SJCRH30 (cell line): ENCODE measurements at regions not wholly inside any gene's neighbourhood (a gene's known extent, or its start where the extent isn't known, plus 50 kb on each side); places are given as distances from the start of the nearest gene placed in this dataset.
"Not testable (repeated sequence)": the region's sequence is repeated elsewhere in the genome, so short reads cannot be mapped to it uniquely, and the experiment has no call there.

Experiments used
- DNase-seq, 2 experiments: peaks; one replicate each; pipeline ENCODE4 v3.0.0-alpha.2; 2015 to 2020
- H3K27ac ChIP-seq: fragments of 250-450 bp; sonication (Bioruptor Pico); 2 replicates; pipeline ENCODE4 v1.5.1; 2020; ENCODE audit warnings: mild to moderate bottlenecking, moderate library complexity
- H3K27me3 ChIP-seq: fragments of 250-450 bp; sonication (Bioruptor Pico); 2 replicates; pipeline ENCODE4 v1.5.1; 2020; ENCODE audit warnings: mild to moderate bottlenecking, moderate library complexity
- H3K36me3 ChIP-seq: fragments of 250-450 bp; sonication (Bioruptor Pico); 2 replicates; pipeline ENCODE4 v1.5.1; 2020; ENCODE audit warnings: mild to moderate bottlenecking, moderate library complexity
- H3K4me1 ChIP-seq: fragments of 250-450 bp; sonication (Bioruptor Pico); 2 replicates; pipeline ENCODE4 v1.5.1; 2020; ENCODE audit warnings: mild to moderate bottlenecking, moderate library complexity
- H3K4me3 ChIP-seq: fragments of 250-450 bp; sonication (Bioruptor Pico); 2 replicates; pipeline ENCODE4 v1.5.1; 2020; ENCODE audit warnings: mild to moderate bottlenecking, moderate library complexity
- H3K9me3 ChIP-seq: fragments of 250-450 bp; sonication (Bioruptor Pico); replicated peaks from 2 replicates; pipeline ENCODE4 v1.5.1; 2020; ENCODE audit warnings: mild to moderate bottlenecking, moderate library complexity

DNA sequence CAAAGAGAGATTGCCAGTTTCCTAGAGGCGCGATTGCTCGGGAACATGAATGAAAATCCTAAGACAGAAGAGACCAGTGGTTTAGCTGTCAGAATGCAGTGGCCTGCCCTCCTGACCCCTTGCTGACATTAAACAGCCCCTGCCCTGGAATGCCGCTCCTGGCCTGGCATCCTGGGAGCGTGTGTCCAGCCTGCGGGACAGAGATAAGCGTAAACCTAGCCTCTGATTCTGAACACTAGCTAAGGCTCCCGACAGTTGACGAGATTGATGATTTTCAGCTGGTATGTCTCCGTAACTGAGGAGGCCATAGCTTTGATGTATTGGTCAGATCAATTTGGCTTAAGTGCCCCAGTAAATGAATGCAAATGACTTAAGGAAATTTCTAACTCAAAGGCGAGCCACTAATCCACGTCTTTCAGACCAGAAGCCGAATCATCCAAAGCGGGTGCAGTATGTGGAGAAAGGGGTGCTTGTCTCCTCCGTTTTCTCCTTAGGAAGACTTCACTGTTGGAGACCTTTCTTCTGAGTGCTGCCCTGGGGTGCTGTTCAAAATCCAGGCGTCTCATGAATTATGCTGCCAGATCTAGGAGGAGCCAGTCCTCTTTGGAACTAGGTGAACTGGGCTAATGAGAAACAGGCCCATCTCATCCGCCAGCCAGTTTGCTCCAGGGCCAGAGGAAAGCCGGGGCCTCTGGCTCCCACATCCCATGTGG lies 142.5 kb upstream of the L3MBTL4 start:
- H3K27ac ChIP-seq = no peak overlapping the region
- no peaks in the 10 kb centered on the region for H3K9me3 ChIP-seq
- no peaks in the 10 kb centered on the region for H3K4me1 ChIP-seq
- no peaks in the 10 kb centered on the region for H3K36me3 ChIP-seq
- H3K4me3 ChIP-seq = no peak overlapping the region
- no peak for DNase-seq
- no peaks in the 10 kb centered on the region for H3K27me3 ChIP-seq

DNA sequence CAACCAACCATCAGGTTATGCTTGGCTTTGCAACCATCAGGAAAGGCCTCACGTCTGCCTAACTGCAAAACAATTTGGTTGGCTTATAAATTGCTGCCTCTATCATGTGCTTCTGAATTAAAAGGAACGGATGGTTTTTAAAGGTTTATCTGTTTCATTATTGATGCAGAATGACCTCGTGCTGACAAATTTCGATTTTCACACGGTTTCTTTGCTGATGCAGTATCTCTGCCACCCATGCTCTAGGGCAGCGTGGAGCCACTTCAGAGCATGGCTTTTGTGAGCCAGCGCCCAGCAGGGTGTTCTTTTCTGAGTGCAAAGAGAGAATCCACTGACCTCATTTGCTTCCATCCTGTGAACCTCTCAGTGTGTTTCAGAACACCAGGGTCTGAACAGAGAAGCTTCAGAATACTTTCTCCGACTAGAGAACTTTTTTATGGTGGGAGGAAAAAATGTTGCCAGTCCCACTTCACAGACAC lies 143.1 kb upstream of the L3MBTL4 start:
- DNase-seq = no peak
- H3K36me3 ChIP-seq = no peaks in the 10 kb centered on the region
- no peaks in the 10 kb centered on the region for H3K4me1 ChIP-seq
- H3K27me3 ChIP-seq = no peaks in the 10 kb centered on the region
- no peak overlapping the region for H3K4me3 ChIP-seq
- no peaks in the 10 kb centered on the region for H3K9me3 ChIP-seq
- H3K27ac ChIP-seq = no peak overlapping the region

DNA sequence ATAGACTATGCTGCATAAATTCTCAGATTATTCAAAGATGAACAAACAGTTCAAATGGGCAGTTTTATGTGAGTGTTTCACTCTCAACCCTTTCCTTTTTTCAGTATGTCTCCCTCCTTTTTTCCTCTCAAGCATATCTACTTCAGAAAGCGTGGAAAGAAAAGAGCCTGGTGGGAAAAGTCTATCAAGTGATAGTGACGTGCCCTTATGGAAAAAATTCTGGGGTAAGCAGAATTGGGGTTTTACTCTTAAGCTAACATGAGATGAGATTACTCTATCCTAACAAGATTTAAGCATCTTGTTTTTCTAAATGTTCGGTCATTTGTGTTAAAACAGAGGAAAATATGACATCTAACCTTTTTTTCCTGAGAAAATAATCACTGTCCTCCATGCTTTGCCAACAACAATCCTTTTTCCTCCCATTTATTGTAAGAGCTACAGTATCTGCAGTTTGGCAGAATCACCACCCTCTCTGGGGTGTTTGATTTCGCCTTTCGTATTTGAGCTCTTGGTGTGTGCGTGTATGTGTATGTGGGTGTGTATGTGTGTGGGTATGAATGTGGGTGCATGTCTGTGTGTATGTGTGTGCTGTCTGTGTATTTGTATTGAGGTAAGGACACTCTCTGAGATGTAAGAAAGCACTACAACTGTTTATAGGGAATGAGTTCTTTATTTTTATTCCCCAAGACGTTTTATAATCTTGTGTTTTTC lies 143.9 kb upstream of the L3MBTL4 start:
- H3K4me3 ChIP-seq = no peak overlapping the region
- no peaks in the 10 kb centered on the region for H3K27me3 ChIP-seq
- no peaks in the 10 kb centered on the region for H3K36me3 ChIP-seq
- no peak overlapping the region for H3K27ac ChIP-seq
- H3K9me3 ChIP-seq = no peaks in the 10 kb centered on the region
- DNase-seq = no peak
- H3K4me1 ChIP-seq = no peaks in the 10 kb centered on the region

DNA sequence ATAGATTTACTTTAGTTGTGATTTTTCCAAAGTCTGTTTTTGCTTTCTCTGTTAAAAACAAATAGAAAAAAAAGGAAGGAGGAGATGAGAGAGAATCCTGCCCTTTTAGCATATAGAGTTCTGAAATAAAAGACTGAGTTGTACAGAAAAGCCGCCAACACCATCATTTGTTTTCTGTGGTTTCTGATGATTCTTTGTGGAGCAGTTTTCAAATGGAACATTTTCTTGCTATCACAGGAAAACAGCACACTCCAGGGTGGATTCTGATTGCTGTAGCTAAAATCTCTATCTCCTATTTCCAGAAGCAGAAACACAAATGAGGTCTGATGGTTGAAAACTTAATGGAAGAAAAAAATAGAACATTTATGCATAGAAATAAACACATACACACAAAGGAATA lies 144.6 kb upstream of the L3MBTL4 start:
- H3K27ac ChIP-seq = no peak overlapping the region
- H3K36me3 ChIP-seq = no peaks in the 10 kb centered on the region
- no peak for DNase-seq
- H3K4me3 ChIP-seq = no peak overlapping the region
- no peaks in the 10 kb centered on the region for H3K27me3 ChIP-seq
- no peaks in the 10 kb centered on the region for H3K9me3 ChIP-seq
- no peaks in the 10 kb centered on the region for H3K4me1 ChIP-seq

DNA sequence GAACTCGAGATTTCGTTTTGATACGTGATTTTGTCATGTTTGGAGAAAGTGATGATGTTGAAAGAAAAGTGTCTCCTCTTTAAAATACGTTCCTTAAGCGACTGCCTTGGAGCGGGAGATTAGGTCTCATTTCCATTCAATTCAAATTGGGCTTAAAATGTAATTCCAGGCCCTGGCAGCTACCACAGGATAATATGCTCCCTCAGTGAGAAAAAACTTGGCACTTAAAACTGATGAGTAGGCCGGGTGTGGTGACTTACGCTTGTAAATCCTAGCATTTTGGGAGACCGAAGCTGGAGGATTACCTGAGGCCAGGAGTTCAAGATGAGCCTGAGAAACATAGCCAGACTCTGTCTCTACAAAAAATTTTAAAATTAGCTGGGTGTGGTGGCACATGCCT lies 146.3 kb upstream of the L3MBTL4 start:
- no peaks in the 10 kb centered on the region for H3K27me3 ChIP-seq
- H3K4me3 ChIP-seq = no peak overlapping the region
- no peaks in the 10 kb centered on the region for H3K4me1 ChIP-seq
- no peak for DNase-seq
- H3K27ac ChIP-seq = no peak overlapping the region
- H3K36me3 ChIP-seq = no peaks in the 10 kb centered on the region
- no peaks in the 10 kb centered on the region for H3K9me3 ChIP-seq

DNA sequence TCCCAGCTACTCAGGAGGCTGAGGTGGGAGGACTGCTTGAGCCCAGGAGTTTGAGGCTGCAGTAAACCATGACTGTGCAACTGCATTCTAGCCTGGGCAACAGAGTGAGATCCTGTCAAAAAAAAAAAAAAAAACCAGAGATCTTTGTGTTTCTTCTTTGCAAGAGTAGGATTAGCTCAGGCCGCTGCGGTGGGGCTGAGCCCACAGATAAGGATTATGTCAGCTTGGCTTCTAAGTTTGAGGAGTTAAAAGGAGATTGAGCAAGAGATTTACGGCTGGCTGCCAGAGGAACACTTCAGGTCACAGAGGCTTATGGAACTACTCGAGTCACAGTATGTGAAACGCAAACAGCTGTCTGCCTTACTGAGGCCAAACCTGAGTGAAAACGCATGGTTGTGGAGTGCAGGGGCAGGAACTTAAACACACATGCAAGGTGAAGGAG lies 146.7 kb upstream of the L3MBTL4 start:
- no peaks in the 10 kb centered on the region for H3K9me3 ChIP-seq
- no peaks in the 10 kb centered on the region for H3K27me3 ChIP-seq
- no peak overlapping the region for H3K27ac ChIP-seq
- peak; percentile 30 to 58 for DNase-seq
- H3K36me3 ChIP-seq = no peaks in the 10 kb centered on the region
- H3K4me1 ChIP-seq = no peaks in the 10 kb centered on the region
- no peak overlapping the region for H3K4me3 ChIP-seq

DNA sequence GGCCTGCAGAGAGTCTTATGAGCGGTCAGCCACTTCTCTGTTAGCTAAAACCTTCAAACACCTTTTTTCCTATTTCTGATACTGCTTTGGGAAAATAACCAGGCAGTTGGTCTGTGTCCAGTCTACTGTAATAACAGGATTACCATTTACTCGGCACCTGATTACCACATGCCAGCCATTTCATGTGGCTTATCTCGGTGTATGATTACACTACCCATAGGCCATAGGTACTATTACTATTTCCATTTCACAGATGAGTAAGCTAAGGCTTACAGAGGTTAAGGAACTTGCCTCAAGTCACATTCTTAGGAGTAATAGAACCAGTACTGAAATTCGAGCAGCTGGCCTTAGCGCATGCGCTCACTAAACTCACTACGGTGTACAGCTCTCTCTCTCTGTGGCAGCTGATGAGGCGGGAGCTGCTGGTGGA lies 147.2 kb upstream of the L3MBTL4 start:
- no peaks in the 10 kb centered on the region for H3K36me3 ChIP-seq
- no peaks in the 10 kb centered on the region for H3K4me1 ChIP-seq
- no peak overlapping the region for H3K27ac ChIP-seq
- DNase-seq = peak in 1 of 2 experiments; percentile 13
- H3K27me3 ChIP-seq = no peaks in the 10 kb centered on the region
- H3K9me3 ChIP-seq = no peaks in the 10 kb centered on the region
- no peak overlapping the region for H3K4me3 ChIP-seq

DNA sequence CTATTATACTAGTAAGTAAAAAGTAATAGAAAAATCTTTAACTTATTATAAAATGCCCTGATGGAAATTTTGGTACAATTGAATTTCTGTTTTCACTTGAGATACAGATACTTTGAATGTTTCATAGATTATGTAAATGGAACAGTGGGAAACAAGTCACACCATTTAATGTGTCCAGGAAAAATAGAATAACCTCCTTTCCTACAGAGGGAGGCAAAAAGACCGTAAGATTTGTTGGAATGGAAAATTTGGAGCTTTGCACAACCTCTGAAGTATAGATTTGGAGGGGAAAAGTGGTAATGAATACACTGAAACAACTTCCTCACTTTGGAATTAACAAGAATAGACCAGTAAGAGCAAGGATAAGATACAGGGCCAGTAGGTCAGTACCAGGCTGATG lies 149.2 kb upstream of the L3MBTL4 start:
- H3K4me1 ChIP-seq = no peaks in the 10 kb centered on the region
- no peaks in the 10 kb centered on the region for H3K36me3 ChIP-seq
- no peaks in the 10 kb centered on the region for H3K9me3 ChIP-seq
- no peak overlapping the region for H3K4me3 ChIP-seq
- no peaks in the 10 kb centered on the region for H3K27me3 ChIP-seq
- H3K27ac ChIP-seq = no peak overlapping the region
- DNase-seq = no peak

DNA sequence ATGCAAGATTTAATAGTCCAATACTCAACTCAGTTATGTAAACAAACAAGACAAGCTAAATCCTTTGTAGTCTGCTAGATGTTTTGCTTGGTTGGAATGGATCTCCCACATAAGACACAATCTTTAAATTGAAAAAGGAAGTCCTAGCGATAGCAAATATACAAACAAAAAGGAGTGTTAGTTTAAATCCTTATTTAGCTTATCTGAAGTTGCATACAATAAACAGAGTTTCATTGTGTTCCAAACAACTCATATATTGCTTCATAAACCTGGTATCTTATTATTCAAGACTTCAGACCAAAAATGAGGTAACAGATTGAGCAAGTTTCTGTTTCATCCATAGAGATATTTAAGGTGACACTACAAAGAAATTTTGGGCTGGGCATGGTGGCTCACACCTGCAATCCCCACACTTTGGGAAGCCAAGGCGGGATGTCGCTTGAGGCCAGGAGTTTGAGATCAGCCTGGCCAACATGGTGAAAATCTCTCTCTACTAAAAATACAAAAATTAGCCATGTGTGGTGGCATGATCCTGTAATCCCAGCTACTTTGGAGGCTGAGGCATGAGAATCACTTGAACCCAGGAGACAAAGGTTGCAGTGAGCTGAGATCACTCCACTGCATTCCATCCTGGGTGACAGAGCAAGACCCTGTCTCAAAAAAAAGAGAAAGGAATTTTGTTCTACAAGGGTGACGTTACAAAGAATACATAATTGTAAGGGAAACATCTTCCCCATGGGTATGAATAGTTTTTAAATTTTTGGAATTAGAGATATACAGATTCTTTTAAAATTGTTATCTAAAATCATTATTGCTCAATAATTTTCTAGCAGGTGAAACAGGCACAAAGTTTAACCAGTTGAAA lies 150.5 kb upstream of the L3MBTL4 start:
- no peak for DNase-seq
- no peaks in the 10 kb centered on the region for H3K4me1 ChIP-seq
- H3K9me3 ChIP-seq = no peaks in the 10 kb centered on the region
- H3K27ac ChIP-seq = no peak overlapping the region
- H3K4me3 ChIP-seq = no peak overlapping the region
- no peaks in the 10 kb centered on the region for H3K27me3 ChIP-seq
- H3K36me3 ChIP-seq = no peaks in the 10 kb centered on the region

DNA sequence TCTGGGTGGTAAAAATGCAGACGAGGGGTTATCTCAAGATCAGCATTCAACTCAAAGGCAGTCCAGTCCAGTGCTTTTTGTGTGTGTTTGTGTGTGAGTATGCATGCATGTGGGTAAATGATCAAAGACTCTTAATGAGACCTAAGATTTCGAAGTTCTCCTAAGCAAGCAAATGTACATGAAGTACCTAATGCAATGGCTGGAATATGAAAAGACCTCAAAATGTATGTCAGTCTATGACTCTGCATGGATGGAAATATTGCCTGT lies 151.0 kb upstream of the L3MBTL4 start:
- Histone ChIP-seq H3K27ac (no peak overlapping the region), H3K27me3 (no peaks in the 10 kb centered on the region), H3K9me3 (no peaks in the 10 kb centered on the region), H3K4me1 (no peaks in the 10 kb centered on the region), H3K4me3 (no peak overlapping the region), H3K36me3 (no peaks in the 10 kb centered on the region)
- no peak for DNase-seq

DNA sequence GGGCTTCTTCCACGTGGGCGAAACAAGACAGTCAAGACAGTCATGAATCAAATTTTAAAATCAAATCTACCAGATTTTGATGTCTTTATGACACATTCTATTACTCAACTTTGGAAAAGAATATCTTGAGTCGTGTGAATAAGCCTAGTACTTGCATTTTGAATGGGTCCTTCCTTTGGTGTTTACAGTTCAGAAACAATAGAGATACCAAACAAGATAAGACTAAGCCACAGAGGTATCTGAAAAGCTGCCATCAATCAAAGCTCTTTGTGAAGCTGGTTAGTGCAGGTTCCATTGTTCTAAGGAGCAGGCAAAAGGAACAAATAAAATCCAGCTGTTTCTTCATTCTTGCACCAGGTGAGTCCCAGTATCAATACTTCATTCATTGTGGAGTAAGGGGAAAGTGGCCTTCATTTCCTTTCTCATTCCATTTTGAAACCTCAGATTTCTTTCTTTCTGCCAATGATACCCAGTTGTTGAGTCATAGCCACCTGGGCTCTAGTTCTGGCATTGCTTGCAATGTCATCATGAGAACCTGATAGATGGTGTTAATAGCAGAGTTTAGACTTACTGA lies 151.7 kb upstream of the L3MBTL4 start:
- Histone ChIP-seq H3K9me3 (no peaks in the 10 kb centered on the region), H3K4me1 (no peaks in the 10 kb centered on the region), H3K27ac (no peak overlapping the region), H3K36me3 (no peaks in the 10 kb centered on the region), H3K27me3 (no peaks in the 10 kb centered on the region), H3K4me3 (no peak overlapping the region)
- no peak for DNase-seq

DNA sequence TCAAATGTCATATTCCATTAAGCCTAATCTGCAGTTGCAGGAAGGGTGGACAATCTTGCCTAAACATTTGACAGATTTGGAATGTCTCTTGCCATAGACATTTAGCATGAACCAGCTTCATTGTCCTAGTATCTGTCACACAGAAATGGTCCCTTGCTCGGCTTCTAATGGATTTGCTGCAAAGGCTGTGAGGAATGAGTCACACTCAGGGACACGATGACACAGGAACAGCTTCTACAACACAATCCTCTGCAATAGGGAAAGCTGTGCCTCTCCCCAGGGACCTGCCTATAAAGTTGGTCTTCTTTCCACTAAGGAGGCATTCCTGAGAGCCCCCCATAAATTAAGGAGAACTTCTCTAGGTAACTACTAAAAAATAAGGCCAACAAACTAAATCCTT lies 155.1 kb upstream of the L3MBTL4 start:
- H3K4me3 ChIP-seq = no peak overlapping the region
- H3K4me1 ChIP-seq = no peaks in the 10 kb centered on the region
- no peaks in the 10 kb centered on the region for H3K27me3 ChIP-seq
- no peaks in the 10 kb centered on the region for H3K36me3 ChIP-seq
- no peaks in the 10 kb centered on the region for H3K9me3 ChIP-seq
- no peak for DNase-seq
- no peak overlapping the region for H3K27ac ChIP-seq

DNA sequence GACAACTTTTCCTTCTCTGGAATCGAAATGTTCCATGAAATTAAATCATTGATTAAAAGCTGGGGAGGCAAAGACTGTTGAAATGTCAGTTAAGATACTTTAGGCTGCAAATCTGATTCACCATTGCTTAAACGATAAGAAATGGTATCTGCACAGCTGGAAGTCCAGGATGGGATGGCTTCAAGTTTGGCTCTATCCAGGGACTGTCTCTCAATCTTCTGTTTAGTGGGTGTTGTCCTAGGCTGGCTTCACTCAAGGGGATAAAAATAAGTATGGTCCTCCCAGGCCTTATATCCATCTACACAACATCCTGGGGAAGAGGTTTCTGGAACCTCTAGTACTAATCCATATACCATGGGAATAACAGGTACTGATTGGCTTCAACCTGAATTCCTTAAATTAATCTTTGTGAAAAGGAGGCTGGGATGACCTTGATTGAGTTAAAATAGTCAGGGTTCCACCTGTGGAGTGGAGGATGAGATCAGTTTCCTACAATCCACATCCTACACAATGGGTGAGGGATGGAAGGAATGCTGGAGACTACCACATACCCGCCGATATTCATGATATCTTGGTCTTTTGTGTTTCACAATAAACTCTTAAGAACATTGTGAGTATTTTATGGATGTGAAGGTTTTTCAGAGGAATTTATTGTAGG lies 156.0 kb upstream of the L3MBTL4 start:
- H3K4me1 ChIP-seq = no peaks in the 10 kb centered on the region
- no peak overlapping the region for H3K4me3 ChIP-seq
- no peaks in the 10 kb centered on the region for H3K9me3 ChIP-seq
- H3K27ac ChIP-seq = no peak overlapping the region
- no peak for DNase-seq
- H3K27me3 ChIP-seq = no peaks in the 10 kb centered on the region
- H3K36me3 ChIP-seq = no peaks in the 10 kb centered on the region

DNA sequence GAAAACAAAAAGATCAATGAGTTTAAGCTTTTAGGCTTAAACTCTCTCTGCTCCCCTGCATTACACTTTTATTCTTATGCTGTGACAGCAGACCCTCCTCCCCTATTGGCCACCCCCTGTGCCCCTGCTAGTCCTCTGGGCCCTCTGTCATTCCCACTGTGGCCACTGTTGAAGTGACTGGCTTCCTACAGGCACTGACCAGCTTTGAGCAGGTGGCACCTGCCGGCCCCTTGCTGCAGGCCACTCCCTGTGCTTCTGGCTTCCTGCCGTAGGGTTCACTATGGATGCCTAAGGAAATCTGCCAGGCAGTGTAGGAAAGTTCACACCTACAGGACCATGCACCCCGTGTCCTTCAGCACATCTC lies 156.5 kb upstream of the L3MBTL4 start:
- no peak overlapping the region for H3K27ac ChIP-seq
- no peak overlapping the region for H3K4me3 ChIP-seq
- DNase-seq = no peak
- H3K9me3 ChIP-seq = no peaks in the 10 kb centered on the region
- H3K27me3 ChIP-seq = no peaks in the 10 kb centered on the region
- H3K4me1 ChIP-seq = no peaks in the 10 kb centered on the region
- no peaks in the 10 kb centered on the region for H3K36me3 ChIP-seq

DNA sequence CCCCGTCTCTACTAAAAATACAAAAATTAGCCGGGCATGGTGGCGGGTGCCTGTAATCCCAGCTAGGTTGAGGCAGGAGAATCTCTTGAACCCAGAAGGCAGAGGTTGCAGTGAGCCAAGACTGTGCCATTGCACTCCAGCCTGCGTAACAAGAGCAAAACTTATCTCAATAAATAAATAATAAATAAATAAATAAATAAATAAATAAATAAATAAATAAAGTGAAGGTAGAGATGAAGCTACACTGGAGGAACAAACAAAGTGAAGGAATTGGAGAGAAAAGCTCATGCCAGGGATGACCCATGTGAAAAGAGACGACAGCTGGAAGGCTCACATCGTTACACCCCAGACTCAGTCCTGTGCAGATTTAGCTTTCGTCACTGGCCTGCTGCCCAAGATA lies 157.3 kb upstream of the ARHGAP28 start:
- H3K4me3 ChIP-seq, H3K27ac ChIP-seq, H3K4me1 ChIP-seq, H3K36me3 ChIP-seq, H3K27me3 ChIP-seq, H3K9me3 ChIP-seq, DNase-seq: not testable (repeated sequence)
